CD4-positive, CD25-positive, alpha-beta regulatory T cell (primary cell): ENCODE measurements at regions not wholly inside any gene's neighbourhood (a gene's known extent, or its start where the extent isn't known, plus 50 kb on each side); places are given as distances from the start of the nearest gene placed in this dataset.

ENCODE experiments used
- ATAC-seq, 2 donors: fragments of 150-1000 bp; cut with Tn5 transposase; one replicate each; pipeline ENCODE4 v1.10.0; 2021; ENCODE audit warnings: low read depth in 2 of 2, moderate number of reproducible peaks in 2 of 2, moderate library complexity in 1 of 2
- DNase-seq, 3 donors: peaks; one replicate each; pipeline versions ENCODE4 v3.0.0 to v3.0.0-alpha.2; 2012 to 2022; ENCODE audit warnings: mixed read lengths in 1 of 3
- H3K27ac ChIP-seq: one replicate; pipeline ENCODE4 v1.7.0; 2013; ENCODE audit warnings: mild to moderate bottlenecking, low read length; ENCODE audit not compliant: insufficient read depth, poor library complexity, severe bottlenecking
- H3K27me3 ChIP-seq: one replicate; pipeline ENCODE4 v1.7.0; 2013; ENCODE audit warnings: low read length; ENCODE audit not compliant: control insufficient read depth, insufficient read depth
- H3K36me3 ChIP-seq: one replicate; pipeline ENCODE4 v1.7.0; 2013; ENCODE audit warnings: mild to moderate bottlenecking, low read length, moderate library complexity; ENCODE audit not compliant: control insufficient read depth, insufficient read depth
- H3K4me1 ChIP-seq: 2 replicates; pipeline ENCODE4 v1.7.0; 2013; ENCODE audit warnings: mild to moderate bottlenecking, low read length; ENCODE audit not compliant: insufficient read depth, control insufficient read depth, poor library complexity, severe bottlenecking
- H3K4me3 ChIP-seq: one replicate; pipeline ENCODE4 v1.7.0; 2013; ENCODE audit warnings: low read depth, mild to moderate bottlenecking, low read length, moderate library complexity
- H3K9me3 ChIP-seq, 2 experiments: 1 replicate in 1 of 2; 2 replicates in 1 of 2; pipeline ENCODE4 v1.7.0; 2013; ENCODE audit warnings: low read length in 2 of 2, mild to moderate bottlenecking in 1 of 2, moderate library complexity in 1 of 2; ENCODE audit not compliant: control insufficient read depth in 2 of 2
- H3K27ac Mint-ChIP-seq, 3 donors: one replicate each; pipeline ENCODE4 v1.8.0; 2020 to 2022; ENCODE audit warnings: mild to moderate bottlenecking in 3 of 3, mixed read lengths in 3 of 3, moderate library complexity in 2 of 3
- H3K27me3 Mint-ChIP-seq: one replicate; pipeline ENCODE4 v1.8.0; 2022; ENCODE audit warnings: mild to moderate bottlenecking, mixed read lengths
- H3K36me3 Mint-ChIP-seq: one replicate; pipeline ENCODE4 v1.8.0; 2020; ENCODE audit warnings: mixed read lengths
- H3K4me1 Mint-ChIP-seq, 4 donors: one replicate each; pipeline ENCODE4 v1.8.0; 2020 to 2022; ENCODE audit warnings: mixed read lengths in 4 of 4, mild to moderate bottlenecking in 1 of 4
- H3K4me3 Mint-ChIP-seq, 4 donors: one replicate each; pipeline ENCODE4 v1.8.0; 2020 to 2022; ENCODE audit warnings: mild to moderate bottlenecking in 4 of 4, mixed read lengths in 4 of 4, moderate library complexity in 3 of 4
- H3K9me3 Mint-ChIP-seq, 7 donors: one replicate each; pipeline ENCODE4 v1.8.0; 2020 to 2022; ENCODE audit warnings: mixed read lengths in 7 of 7, mild to moderate bottlenecking in 3 of 7, moderate library complexity in 2 of 7

DNA sequence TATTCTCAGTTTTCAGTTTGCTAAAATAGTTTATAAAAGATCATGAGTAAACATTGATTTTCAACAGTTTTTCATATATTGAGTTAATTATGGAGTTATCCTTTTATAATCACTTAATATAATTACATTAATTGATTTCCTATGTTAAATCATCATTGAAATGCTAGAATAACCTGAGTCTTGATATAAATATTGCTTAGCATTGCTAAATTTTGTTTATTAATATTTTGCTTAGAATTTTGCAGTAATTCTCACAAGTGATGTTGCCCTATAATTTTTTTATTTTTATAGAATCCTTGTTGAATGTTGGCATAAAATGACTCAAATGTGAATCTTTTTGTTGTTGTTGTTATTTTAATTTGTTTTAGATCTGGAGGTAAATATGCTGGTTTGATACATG lies 654.2 kb downstream of the OTOL1 start:
- DNase-seq (no peak), ATAC-seq (no peak)
- no peaks in the 10 kb centered on the region for H3K27me3 Mint-ChIP-seq
- H3K36me3 Mint-ChIP-seq, result no peaks in the 10 kb centered on the region
- Histone ChIP-seq H3K4me1 (no peaks in the 10 kb centered on the region), H3K9me3 (peaks cover 0 to 6% of the 10 kb centered on the region in 2 experiments), H3K27ac (no peak overlapping the region), H3K36me3 (no peaks in the 10 kb centered on the region), H3K27me3 (no peaks in the 10 kb centered on the region), H3K4me3 (no peak overlapping the region)
- peaks cover 0 to 10% (median 0%) of the 10 kb centered on the region in 7 donors for H3K9me3 Mint-ChIP-seq
- H3K4me1 Mint-ChIP-seq, result no peaks in the 10 kb centered on the region
- H3K4me3 Mint-ChIP-seq, result no peak overlapping the region
- H3K27ac Mint-ChIP-seq, result no peak overlapping the region

DNA sequence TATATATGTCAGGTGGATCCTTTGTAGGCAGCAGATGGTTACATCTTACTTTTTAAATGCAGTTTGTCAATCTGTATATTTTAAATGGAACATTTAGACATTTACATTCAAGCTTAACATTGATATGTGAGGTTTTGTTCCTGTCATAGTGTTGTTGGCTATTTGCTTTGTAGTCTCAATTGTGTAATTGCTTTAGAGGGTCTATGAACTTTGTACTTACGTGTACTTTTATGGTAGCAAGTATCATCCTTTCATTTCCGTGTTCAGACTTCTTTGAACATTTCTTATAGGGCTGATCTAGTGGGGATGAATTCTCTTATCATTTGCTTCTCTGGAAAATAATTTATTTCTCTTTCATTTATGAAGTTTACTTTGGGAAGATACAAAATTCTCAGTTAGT lies 656.0 kb downstream of the OTOL1 start:
- Mint-ChIP-seq H3K27me3 (no peaks in the 10 kb centered on the region), H3K27ac (no peak overlapping the region), H3K4me3 (no peak overlapping the region), H3K36me3 (no peaks in the 10 kb centered on the region), H3K9me3 (peaks cover 0 to 11% (median under 1%) of the 10 kb centered on the region in 7 donors), H3K4me1 (no peaks in the 10 kb centered on the region)
- Histone ChIP-seq H3K9me3 (peaks cover 0 to 6% of the 10 kb centered on the region in 2 experiments), H3K27ac (no peak overlapping the region), H3K4me1 (no peaks in the 10 kb centered on the region), H3K36me3 (no peaks in the 10 kb centered on the region), H3K27me3 (no peaks in the 10 kb centered on the region), H3K4me3 (no peak overlapping the region)
- DNase-seq (no peak), ATAC-seq (no peak)

DNA sequence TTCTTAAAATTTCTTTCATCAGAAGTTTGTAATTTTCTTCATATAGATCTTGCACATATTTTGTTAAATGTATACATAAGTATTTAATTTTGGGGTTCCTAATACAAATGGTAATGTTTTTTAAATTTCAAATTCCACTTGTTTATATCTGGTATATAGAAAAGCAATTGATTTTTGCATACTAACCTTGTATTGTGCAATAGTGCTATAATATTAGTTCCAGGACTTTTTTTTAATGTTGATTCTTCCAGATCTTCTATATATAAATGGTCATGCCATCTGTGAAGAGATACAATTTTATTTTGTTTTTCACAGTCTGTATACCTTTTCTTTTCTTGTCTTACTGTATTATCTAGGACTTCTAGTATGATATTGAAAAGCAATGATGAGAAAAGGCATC lies 665.0 kb downstream of the OTOL1 start:
- Mint-ChIP-seq H3K27ac (no peak overlapping the region), H3K9me3 (peaks cover 0 to 17% (median 6%) of the 10 kb centered on the region in 7 donors), H3K4me1 (no peaks in the 10 kb centered on the region), H3K4me3 (no peak overlapping the region), H3K36me3 (no peaks in the 10 kb centered on the region), H3K27me3 (no peaks in the 10 kb centered on the region)
- no peak overlapping the region for H3K4me3 ChIP-seq
- H3K4me1 ChIP-seq, result no peaks in the 10 kb centered on the region
- no peak for DNase-seq
- no peaks in the 10 kb centered on the region for H3K36me3 ChIP-seq
- ATAC-seq, result no peak
- H3K9me3 ChIP-seq, result peaks cover 0 to 3% of the 10 kb centered on the region in 2 experiments
- no peaks in the 10 kb centered on the region for H3K27me3 ChIP-seq
- no peak overlapping the region for H3K27ac ChIP-seq

DNA sequence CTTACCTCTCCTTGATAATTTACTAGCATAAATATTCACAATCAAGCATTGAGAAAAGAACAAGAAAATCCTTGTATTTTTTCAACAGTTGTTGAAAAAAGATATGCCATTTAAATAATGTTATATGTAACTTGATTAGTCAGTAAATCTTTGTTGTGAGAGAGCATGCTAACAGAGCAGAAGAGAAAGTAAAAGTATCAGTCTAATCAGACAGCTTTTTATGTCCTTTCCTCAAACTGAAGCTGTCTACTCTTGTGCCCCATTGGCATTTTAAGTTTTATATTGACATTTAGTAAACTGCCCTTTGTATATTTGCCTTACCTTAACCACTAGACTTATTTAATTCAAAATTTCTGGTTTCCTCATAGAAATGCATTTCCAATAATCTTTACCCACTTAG lies 668.7 kb downstream of the OTOL1 start:
- no peaks in the 10 kb centered on the region for H3K27me3 ChIP-seq
- Mint-ChIP-seq H3K9me3 (peaks cover 0 to 13% (median 5%) of the 10 kb centered on the region in 7 donors), H3K27me3 (no peaks in the 10 kb centered on the region), H3K4me3 (no peak overlapping the region), H3K27ac (no peak overlapping the region), H3K4me1 (no peaks in the 10 kb centered on the region), H3K36me3 (no peaks in the 10 kb centered on the region)
- DNase-seq (no peak), ATAC-seq (no peak)
- H3K27ac ChIP-seq, result no peak overlapping the region
- H3K4me1 ChIP-seq, result no peaks in the 10 kb centered on the region
- H3K36me3 ChIP-seq, result no peaks in the 10 kb centered on the region
- H3K4me3 ChIP-seq, result no peak overlapping the region
- peaks cover 0 to 3% of the 10 kb centered on the region in 2 experiments for H3K9me3 ChIP-seq

DNA sequence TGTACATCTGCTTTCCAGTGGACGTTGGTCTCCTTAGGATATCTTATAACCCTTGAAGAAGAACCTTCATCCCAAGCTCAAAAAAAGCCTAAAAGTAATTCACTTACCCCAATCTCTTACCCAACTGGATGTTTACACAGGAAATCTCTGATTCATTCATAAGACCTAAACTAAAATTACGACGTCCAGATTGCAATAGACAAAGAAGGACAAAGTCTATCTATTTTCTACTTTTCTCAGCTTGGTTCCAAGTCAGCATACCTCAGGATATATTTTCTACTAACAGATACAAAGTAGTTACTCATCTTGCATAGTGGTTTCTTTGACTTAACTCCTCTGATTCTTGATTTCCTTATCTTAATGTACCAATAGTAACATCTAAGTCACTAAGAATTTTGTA lies 669.9 kb downstream of the OTOL1 start:
- no peak overlapping the region for H3K27ac ChIP-seq
- H3K9me3 ChIP-seq, result peaks cover 0 to 3% of the 10 kb centered on the region in 2 experiments
- no peaks in the 10 kb centered on the region for H3K27me3 Mint-ChIP-seq
- H3K4me1 ChIP-seq, result no peaks in the 10 kb centered on the region
- peaks cover 0 to 11% (median 5%) of the 10 kb centered on the region in 7 donors for H3K9me3 Mint-ChIP-seq
- H3K4me3 ChIP-seq, result no peak overlapping the region
- H3K27me3 ChIP-seq, result no peaks in the 10 kb centered on the region
- H3K4me1 Mint-ChIP-seq, result no peaks in the 10 kb centered on the region
- no peak overlapping the region for H3K4me3 Mint-ChIP-seq
- no peaks in the 10 kb centered on the region for H3K36me3 ChIP-seq
- DNase-seq (no peak), ATAC-seq (no peak)
- H3K27ac Mint-ChIP-seq, result no peak overlapping the region
- no peaks in the 10 kb centered on the region for H3K36me3 Mint-ChIP-seq

DNA sequence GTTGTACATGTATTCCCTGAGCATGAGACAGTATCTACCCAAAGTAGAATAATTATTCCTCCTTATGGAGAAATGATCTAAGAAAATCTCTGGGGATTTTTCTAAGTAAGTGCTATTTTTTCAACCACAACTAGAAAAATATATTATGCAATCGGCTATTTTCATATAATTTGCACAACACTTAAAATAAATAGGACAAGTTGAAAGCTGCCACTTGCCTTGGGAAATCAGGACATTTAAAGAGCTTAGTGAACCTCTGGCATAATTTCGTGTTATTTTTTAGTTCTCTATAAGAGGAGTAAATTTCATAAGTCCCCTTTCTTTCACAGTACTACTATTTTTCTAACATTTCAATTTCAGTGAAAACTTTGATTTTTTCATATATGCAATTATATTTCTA lies 672.1 kb downstream of the OTOL1 start:
- no peak for ATAC-seq
- DNase-seq, result no peak
- no peak overlapping the region for H3K27ac ChIP-seq
- Mint-ChIP-seq H3K9me3 (peaks cover 4 to 21% (median 9%) of the 10 kb centered on the region in 7 donors), H3K4me3 (no peak overlapping the region), H3K36me3 (no peaks in the 10 kb centered on the region), H3K27ac (no peak overlapping the region), H3K27me3 (no peaks in the 10 kb centered on the region), H3K4me1 (no peaks in the 10 kb centered on the region)
- peaks cover 0 to 3% of the 10 kb centered on the region in 2 experiments for H3K9me3 ChIP-seq
- H3K4me1 ChIP-seq, result no peaks in the 10 kb centered on the region
- no peak overlapping the region for H3K4me3 ChIP-seq
- H3K36me3 ChIP-seq, result no peaks in the 10 kb centered on the region
- H3K27me3 ChIP-seq, result no peaks in the 10 kb centered on the region

DNA sequence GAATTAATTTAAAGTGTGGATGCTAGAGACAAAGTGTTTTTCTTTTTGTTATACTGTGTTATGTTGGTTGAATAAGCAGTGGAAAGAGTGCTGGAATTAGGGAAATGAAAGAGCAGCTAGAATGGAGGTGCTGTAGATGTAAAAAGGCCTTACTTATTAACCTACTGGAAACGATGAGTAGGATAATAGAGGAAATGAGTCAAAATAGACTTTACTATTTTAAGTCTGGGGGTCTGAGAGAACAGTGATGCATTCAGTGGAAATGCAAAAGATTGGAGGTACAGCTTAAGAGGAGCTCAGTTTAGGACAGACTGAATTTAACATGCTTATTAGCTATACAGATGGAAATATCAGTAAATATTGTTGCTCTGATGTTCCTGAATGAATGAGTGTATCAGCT lies 674.0 kb downstream of the OTOL1 start:
- Histone ChIP-seq H3K27me3 (no peaks in the 10 kb centered on the region), H3K4me3 (no peak overlapping the region), H3K36me3 (no peaks in the 10 kb centered on the region), H3K9me3 (no peaks in the 10 kb centered on the region), H3K4me1 (no peaks in the 10 kb centered on the region), H3K27ac (no peak overlapping the region)
- DNase-seq (no peak), ATAC-seq (no peak)
- H3K36me3 Mint-ChIP-seq, result no peaks in the 10 kb centered on the region
- H3K27ac Mint-ChIP-seq, result no peak overlapping the region
- H3K4me1 Mint-ChIP-seq, result no peaks in the 10 kb centered on the region
- no peaks in the 10 kb centered on the region for H3K27me3 Mint-ChIP-seq
- H3K9me3 Mint-ChIP-seq, result peaks cover 4 to 21% (median 8%) of the 10 kb centered on the region in 7 donors
- H3K4me3 Mint-ChIP-seq, result no peak overlapping the region

DNA sequence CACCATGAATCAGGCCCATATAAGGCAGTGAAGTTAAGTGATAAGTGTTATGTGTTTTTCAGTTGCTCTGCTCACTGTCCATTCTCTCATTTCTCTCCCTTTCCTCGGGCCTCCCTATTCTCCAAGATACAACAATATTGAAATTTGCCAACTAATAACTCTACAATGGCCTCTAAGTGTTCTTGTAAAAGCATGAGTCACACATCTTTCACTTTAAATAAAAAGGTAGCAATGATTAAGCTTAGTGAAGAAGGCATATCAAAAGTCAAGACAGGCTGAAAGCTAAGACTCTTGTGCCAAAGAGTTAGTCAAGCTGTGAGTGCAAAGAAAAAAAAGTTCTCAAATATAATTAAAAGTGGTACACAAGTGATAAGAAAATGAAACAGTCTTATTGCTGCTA lies 675.4 kb downstream of the OTOL1 start:
- H3K4me3 Mint-ChIP-seq, result no peak overlapping the region

More for the DNA sequence above, 675.4 kb downstream of the OTOL1 start:
- H3K4me1 ChIP-seq, result no peaks in the 10 kb centered on the region
- H3K27me3 ChIP-seq, result no peaks in the 10 kb centered on the region
- DNase-seq (no peak), ATAC-seq (no peak)
- no peak overlapping the region for H3K4me3 ChIP-seq
- no peaks in the 10 kb centered on the region for H3K36me3 ChIP-seq
- no peak overlapping the region for H3K27ac Mint-ChIP-seq
- H3K4me1 Mint-ChIP-seq, result no peaks in the 10 kb centered on the region
- peaks cover 0 to 4% of the 10 kb centered on the region in 2 experiments for H3K9me3 ChIP-seq
- H3K27me3 Mint-ChIP-seq, result no peaks in the 10 kb centered on the region
- peaks cover 5 to 23% (median 12%) of the 10 kb centered on the region in 7 donors for H3K9me3 Mint-ChIP-seq
- no peaks in the 10 kb centered on the region for H3K36me3 Mint-ChIP-seq
- no peak overlapping the region for H3K27ac ChIP-seq
